VCaP (cell line): ENCODE measurements at regions not wholly inside any gene's neighbourhood (a gene's known extent, or its start where the extent isn't known, plus 50 kb on each side); places are given as distances from the start of the nearest gene placed in this dataset.

Experiments
- H3K27ac ChIP-seq: fragments of 450-650 bp; 2 replicates; pipeline ENCODE4 v1.5.1; 2017
- TF ChIP-seq, protein P1 (sequence below): fragments of 450-650 bp; conservative IDR thresholded peaks from 2 replicates; pipeline ENCODE4 v1.5.1; 2017; ENCODE audit warnings: mild to moderate bottlenecking, moderate library complexity

DNA sequence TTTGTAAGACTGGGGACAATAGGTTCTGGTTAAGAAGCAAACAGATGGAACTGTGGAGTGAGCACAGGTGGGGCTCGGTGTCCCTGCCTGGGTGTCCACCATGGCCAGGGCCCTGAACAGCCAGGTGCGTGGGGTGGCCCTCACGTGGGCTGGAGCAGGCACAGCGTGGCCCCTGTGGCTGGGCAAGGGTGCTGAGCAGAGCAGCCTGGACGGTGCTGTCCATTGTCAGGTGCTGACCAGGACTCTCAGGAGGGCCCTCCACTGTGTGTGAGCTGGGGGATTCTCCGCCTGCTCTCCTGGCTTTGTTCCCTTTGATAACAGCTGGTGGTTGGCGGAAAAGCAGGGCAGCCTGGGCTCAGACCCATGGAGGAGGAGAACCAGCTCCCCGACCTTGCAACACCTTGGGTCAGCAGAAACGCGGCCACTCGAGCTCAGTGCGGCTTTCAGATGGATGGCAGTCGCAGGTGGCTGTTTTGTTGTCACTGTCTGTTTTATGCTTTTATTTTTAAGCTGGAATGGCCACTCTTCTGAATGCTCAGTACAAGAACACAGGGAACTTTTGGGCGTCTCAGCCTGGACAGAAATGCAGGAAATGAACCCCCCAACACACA is 273.9 kb upstream of the ADARB2 start:
- no peak overlapping the region for H3K27ac ChIP-seq
- TF ChIP-seq, protein P1, sequence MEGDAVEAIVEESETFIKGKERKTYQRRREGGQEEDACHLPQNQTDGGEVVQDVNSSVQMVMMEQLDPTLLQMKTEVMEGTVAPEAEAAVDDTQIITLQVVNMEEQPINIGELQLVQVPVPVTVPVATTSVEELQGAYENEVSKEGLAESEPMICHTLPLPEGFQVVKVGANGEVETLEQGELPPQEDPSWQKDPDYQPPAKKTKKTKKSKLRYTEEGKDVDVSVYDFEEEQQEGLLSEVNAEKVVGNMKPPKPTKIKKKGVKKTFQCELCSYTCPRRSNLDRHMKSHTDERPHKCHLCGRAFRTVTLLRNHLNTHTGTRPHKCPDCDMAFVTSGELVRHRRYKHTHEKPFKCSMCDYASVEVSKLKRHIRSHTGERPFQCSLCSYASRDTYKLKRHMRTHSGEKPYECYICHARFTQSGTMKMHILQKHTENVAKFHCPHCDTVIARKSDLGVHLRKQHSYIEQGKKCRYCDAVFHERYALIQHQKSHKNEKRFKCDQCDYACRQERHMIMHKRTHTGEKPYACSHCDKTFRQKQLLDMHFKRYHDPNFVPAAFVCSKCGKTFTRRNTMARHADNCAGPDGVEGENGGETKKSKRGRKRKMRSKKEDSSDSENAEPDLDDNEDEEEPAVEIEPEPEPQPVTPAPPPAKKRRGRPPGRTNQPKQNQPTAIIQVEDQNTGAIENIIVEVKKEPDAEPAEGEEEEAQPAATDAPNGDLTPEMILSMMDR, result no peak

DNA sequence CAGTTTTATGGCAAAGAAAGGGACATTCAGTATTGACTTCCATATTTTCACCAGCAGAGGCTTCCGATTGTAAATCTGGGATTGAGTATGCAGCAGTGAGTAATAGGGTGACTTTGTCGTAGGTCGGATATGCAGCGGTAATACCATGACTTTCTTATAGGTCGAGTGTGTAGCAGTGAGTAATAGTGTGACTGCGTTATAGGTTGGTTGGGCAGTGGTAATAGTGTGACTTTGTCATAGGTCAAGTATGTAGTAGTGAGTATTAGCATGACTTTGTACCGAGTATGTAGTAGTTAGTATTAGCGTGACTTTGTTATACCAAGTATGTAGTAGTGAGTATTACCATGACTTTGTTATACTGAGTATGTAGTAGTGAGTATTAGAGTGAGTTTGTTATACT is 268.2 kb upstream of the ADARB2 start:
- H3K27ac ChIP-seq, result no peak overlapping the region
- TF ChIP-seq, protein P1, result no peak

DNA sequence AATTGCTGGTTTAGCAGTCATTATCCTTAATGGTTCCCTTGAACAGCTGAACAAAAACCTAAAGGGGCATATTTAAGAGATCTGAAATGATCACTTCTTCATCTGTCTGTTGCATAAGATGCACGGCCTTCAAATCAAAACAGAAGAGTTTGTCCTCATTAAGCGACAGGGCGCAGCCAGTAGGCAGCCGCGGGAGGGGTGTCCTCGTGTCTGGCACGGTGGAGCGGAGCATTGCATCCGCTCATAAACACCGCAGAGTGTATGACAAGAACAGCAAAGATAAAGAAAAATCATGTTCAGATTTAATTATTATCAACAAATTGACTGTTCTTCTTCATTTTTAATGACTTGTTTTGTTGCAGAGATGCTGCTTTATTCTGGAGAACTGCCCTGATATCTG is 255.6 kb upstream of the ADARB2 start:
- no peak overlapping the region for H3K27ac ChIP-seq
- TF ChIP-seq, protein P1, result no peak

DNA sequence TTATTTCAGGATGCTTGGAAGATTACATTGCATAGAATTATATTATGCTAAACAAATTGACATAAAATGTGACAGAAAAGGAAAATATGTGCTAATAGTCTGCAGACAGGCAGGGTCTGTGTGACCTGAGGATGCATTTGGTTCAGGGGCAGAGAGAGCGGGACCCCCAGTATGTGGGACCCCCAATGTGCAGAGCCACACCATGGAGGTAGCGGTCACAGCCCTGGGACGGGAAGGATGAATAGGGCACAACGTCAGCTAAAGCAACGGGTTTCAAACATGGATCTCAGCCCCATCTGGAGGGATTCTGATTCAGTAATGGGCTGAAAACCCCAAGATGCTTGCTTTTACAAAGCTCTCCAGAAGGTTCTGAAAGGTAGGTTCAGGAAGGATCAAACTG is 251.8 kb upstream of the ADARB2 start:
- H3K27ac ChIP-seq, result no peak overlapping the region
- TF ChIP-seq, protein P1, result no peak

DNA sequence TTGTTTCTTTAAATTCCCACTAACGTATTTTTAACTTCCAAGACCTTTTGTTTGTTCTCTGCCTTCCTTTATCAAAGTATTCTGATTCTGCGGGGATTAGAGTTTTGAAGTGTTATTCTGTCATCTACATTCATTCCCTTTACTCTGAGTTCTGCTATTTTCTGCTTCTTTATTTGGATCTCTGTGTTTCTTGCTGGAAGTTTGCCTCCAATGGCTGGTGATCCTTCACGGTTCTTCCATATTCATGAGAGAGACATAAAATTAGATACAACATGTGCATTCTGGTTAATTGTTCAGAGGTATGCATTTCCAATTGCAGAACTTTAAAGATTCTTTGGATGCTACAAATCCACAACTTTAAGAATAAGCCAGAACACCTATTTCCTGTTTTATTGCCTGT is 244.7 kb upstream of the ADARB2 start:
- no peak overlapping the region for H3K27ac ChIP-seq
- TF ChIP-seq, protein P1, result no peak

DNA sequence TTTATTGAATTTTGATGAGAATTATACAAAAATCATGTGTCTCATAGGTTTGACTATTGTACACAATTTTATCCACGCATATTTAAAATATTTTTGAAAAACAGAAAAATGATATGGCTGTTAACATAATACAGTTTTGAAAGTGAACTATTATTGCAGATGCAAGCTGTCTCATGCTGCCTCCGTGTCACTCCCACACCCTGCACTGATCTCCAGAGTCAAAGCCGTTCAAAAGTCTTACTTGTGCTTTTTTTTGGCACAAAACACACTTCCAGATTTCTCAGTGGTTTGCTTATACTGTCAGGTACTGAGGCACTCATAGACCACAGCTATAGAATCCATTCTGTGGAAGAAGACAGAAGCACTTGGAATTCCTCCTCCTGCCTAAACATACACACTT is 243.1 kb upstream of the ADARB2 start:
- TF ChIP-seq, protein P1, result no peak
- H3K27ac ChIP-seq, result no peak overlapping the region

DNA sequence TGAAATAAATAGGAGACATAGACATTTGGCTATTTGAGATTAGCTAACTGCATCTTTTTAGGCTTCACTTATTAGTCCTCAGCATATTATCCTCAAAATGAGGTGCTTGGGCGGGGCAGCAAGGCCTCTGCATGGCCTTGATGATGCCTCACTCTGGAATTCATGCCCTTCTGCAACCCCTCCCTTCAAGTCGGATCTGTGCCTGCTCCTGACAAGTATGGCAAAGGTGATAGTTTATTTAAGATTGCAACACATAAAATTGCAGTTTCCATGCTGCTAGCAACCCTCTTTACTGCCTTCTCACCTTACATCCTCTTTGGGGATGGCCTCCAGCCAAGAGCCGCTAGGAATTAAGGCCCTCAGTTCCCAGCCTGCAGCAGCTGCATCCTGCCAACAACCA is 241.3 kb upstream of the ADARB2 start:
- TF ChIP-seq, protein P1, result no peak
- no peak overlapping the region for H3K27ac ChIP-seq
